GM19324 (cell line): ENCODE measurements at regions not wholly inside any gene's neighbourhood (a gene's known extent, or its start where the extent isn't known, plus 50 kb on each side); places are given as distances from the start of the nearest gene placed in this dataset.
"Not testable (repeated sequence)": the region's sequence is repeated elsewhere in the genome, so short reads cannot be mapped to it uniquely, and the experiment has no call there.

Source experiments
- ATAC-seq: cut with Tn5 transposase; IDR thresholded peaks from one replicate; pipeline ENCODE4 v1.9.1; 2021; ENCODE audit warnings: mild to moderate bottlenecking, moderate library complexity; ENCODE audit not compliant: unreplicated experiment, low FRiP score

- no peak for ATAC-seq
Observed at GRCh38 chr7:118764221-118764620, 539.7 kb downstream of the ANKRD7 start.

GRCh38 chr7:118771672-118772071 is 547.2 kb downstream of the ANKRD7 start:
- ATAC-seq, result no peak

GRCh38 chr7:118777308-118777707 is 552.8 kb downstream of the ANKRD7 start:
- ATAC-seq, result no peak

GRCh38 chr7:118792682-118793081 is 568.2 kb downstream of the ANKRD7 start:
- no peak for ATAC-seq

- ATAC-seq, result no peak
Observed at GRCh38 chr7:118793582-118793981, 569.1 kb downstream of the ANKRD7 start.

- no peak for ATAC-seq
Observed at GRCh38 chr7:118794419-118794818, 569.9 kb downstream of the ANKRD7 start.

- no peak for ATAC-seq
Observed at GRCh38 chr7:118801366-118801765, 576.9 kb downstream of the ANKRD7 start.

GRCh38 chr7:118802726-118803125 is 578.2 kb downstream of the ANKRD7 start:
- ATAC-seq, result no peak

- no peak for ATAC-seq
Observed at GRCh38 chr7:118826246-118826645, 601.7 kb downstream of the ANKRD7 start.

- ATAC-seq, result peak; percentile 63
Observed at GRCh38 chr7:118836933-118837332, 612.4 kb downstream of the ANKRD7 start.

- ATAC-seq, result no peak
Observed at GRCh38 chr7:118839515-118839914, 615.0 kb downstream of the ANKRD7 start.

GRCh38 chr7:118843456-118843855 is 619.0 kb downstream of the ANKRD7 start:
- ATAC-seq, result no peak

- ATAC-seq, result no peak
Observed at GRCh38 chr7:118844748-118845147, 620.2 kb downstream of the ANKRD7 start.

GRCh38 chr7:118845791-118846190 is 621.3 kb downstream of the ANKRD7 start:
- ATAC-seq, result no peak

GRCh38 chr7:118846977-118847376 is 622.5 kb downstream of the ANKRD7 start:
- no peak for ATAC-seq

- no peak for ATAC-seq
Observed at GRCh38 chr7:118855290-118855689, 630.8 kb downstream of the ANKRD7 start.

- no peak for ATAC-seq
Observed at GRCh38 chr7:118858651-118859149, 634.2 kb downstream of the ANKRD7 start.

- no peak for ATAC-seq
Observed at GRCh38 chr7:118861581-118861980, 637.1 kb downstream of the ANKRD7 start.

- ATAC-seq, result no peak
Observed at GRCh38 chr7:118862740-118863139, 638.2 kb downstream of the ANKRD7 start.

- ATAC-seq, result no peak
Observed at GRCh38 chr7:118863966-118864365, 639.5 kb downstream of the ANKRD7 start.

GRCh38 chr7:118867860-118868259 is 643.4 kb downstream of the ANKRD7 start:
- no peak for ATAC-seq

- ATAC-seq, result not testable (repeated sequence)
Observed at GRCh38 chr7:118869141-118869540, 644.6 kb downstream of the ANKRD7 start.

GRCh38 chr7:118870187-118870586 is 645.7 kb downstream of the ANKRD7 start:
- ATAC-seq, result no peak
